IMR-90 (cell line): ENCODE measurements at regions not wholly inside any gene's neighbourhood (a gene's known extent, or its start where the extent isn't known, plus 50 kb on each side); places are given as distances from the start of the nearest gene placed in this dataset.

ENCODE experiments used
- ATAC-seq: fragments of 200-7000 bp; cut with Tn5 transposase; 2 replicates; pipeline ENCODE4 v1.9.1; 2020; ENCODE audit warnings: low read depth, mild to moderate bottlenecking, moderate library complexity
- BruUV-seq: library from RNA; stranded (reverse); fragments of 400-500 nt; replicated peaks from 2 replicates; lab custom pipeline; 2021; lab: Mats Ljungman, UMichigan
- CTCF ChIA-PET: fragments of 300-600 bp; formaldehyde crosslinking; extraction: SDS; loops from one replicate; lab custom pipeline; 2021; ENCODE audit warnings: antibody characterized with exemption; lab: Yijun Ruan, JAX
- POLR2A ChIA-PET: fragments of 300-600 bp; sonication (Branson Sonifier 250); formaldehyde crosslinking; loops from one replicate; lab custom pipeline; 2022; ENCODE audit warnings: antibody characterized with exemption; ENCODE audit not compliant: unreplicated experiment; lab: Charles Lee
- DNase-seq: peaks from one replicate; pipeline ENCODE4 v3.0.0; 2013
- H2AFZ ChIP-seq: replicated peaks from 2 replicates; pipeline ENCODE3; 2013; ENCODE audit warnings: low read length, mild to moderate bottlenecking; ENCODE audit not compliant: poor library complexity
- H2AK5ac ChIP-seq: 2 replicates; pipeline ENCODE4 v1.6.1; 2013; ENCODE audit warnings: low read depth, low read length, inconsistent platforms
- H2AK9ac ChIP-seq: replicated peaks from 2 replicates; pipeline ENCODE3; 2013; ENCODE audit warnings: mild to moderate bottlenecking, low read depth, low read length, moderate library complexity; ENCODE audit not compliant: poor library complexity
- H2BK120ac ChIP-seq: 2 replicates; pipeline ENCODE4 v1.6.1; 2013; ENCODE audit warnings: low read depth, low read length, inconsistent platforms
- H2BK15ac ChIP-seq: 3 replicates; pipeline ENCODE4 v1.6.1; 2013; ENCODE audit warnings: low read depth, low read length, inconsistent platforms
- H2BK20ac ChIP-seq: 2 replicates; pipeline ENCODE4 v1.6.1; 2013; ENCODE audit warnings: low read depth, mild to moderate bottlenecking, inconsistent platforms, low read length, moderate library complexity
- H2BK5ac ChIP-seq: 2 replicates; pipeline ENCODE4 v1.6.1; 2013; ENCODE audit warnings: mild to moderate bottlenecking, low read depth, low read length, inconsistent platforms; ENCODE audit not compliant: poor library complexity, severe bottlenecking
- H3K14ac ChIP-seq: replicated peaks from 2 replicates; pipeline ENCODE4 v1.6.1; 2013; ENCODE audit warnings: low read depth, low read length, inconsistent platforms
- H3K18ac ChIP-seq: 2 replicates; pipeline ENCODE4 v1.6.1; 2013; ENCODE audit warnings: low read depth, low read length, control low read depth
- H3K23ac ChIP-seq: 2 replicates; pipeline ENCODE4 v1.6.1; 2013; ENCODE audit warnings: low read depth, low read length, inconsistent platforms
- H3K27ac ChIP-seq: 2 replicates; pipeline ENCODE4 v1.5.1; 2013; ENCODE audit warnings: mild to moderate bottlenecking, control low read depth, low read length; ENCODE audit not compliant: insufficient read depth
- H3K27me3 ChIP-seq: 2 replicates; pipeline ENCODE4 v1.6.1; 2013; ENCODE audit warnings: low read length; ENCODE audit not compliant: control insufficient read depth, insufficient read depth
- H3K36me3 ChIP-seq: 2 replicates; pipeline ENCODE4 v1.6.1; 2013; ENCODE audit warnings: low read length, mixed read lengths; ENCODE audit not compliant: control insufficient read depth, insufficient read depth
- H3K4ac ChIP-seq: 2 replicates; pipeline ENCODE4 v1.6.1; 2013; ENCODE audit warnings: low read depth, low read length, inconsistent platforms
- H3K4me1 ChIP-seq: 2 replicates; pipeline ENCODE4 v1.6.1; 2013; ENCODE audit warnings: low read length, mixed read lengths; ENCODE audit not compliant: control insufficient read depth, insufficient read depth
- H3K4me2 ChIP-seq: 2 replicates; pipeline ENCODE4 v1.6.1; 2013; ENCODE audit warnings: low read depth, mild to moderate bottlenecking, control low read depth, low read length, moderate library complexity
- H3K4me3 ChIP-seq: 2 replicates; pipeline ENCODE4 v1.5.1; 2013; ENCODE audit warnings: low read depth, mild to moderate bottlenecking, control low read depth, low read length, moderate library complexity; ENCODE audit not compliant: insufficient read depth
- H3K56ac ChIP-seq: 2 replicates; pipeline ENCODE4 v1.6.1; 2013; ENCODE audit warnings: low read length, inconsistent platforms; ENCODE audit not compliant: insufficient read depth; ENCODE audit errors: extremely low read depth
- H3K79me1 ChIP-seq, 2 experiments: 2 replicates each; pipeline ENCODE4 v1.6.1; 2013; ENCODE audit warnings: low read length in 2 of 2, inconsistent platforms in 1 of 2, low read depth in 1 of 2
- H3K9ac ChIP-seq: 2 replicates; pipeline ENCODE4 v1.6.1; 2013; ENCODE audit warnings: low read depth, low read length, control low read depth
- H3K9me1 ChIP-seq: 2 replicates; pipeline ENCODE4 v1.6.1; 2013; ENCODE audit warnings: low read length, inconsistent platforms; ENCODE audit not compliant: insufficient read depth
- H3K9me3 ChIP-seq: 2 replicates; pipeline ENCODE4 v1.6.1; 2013; ENCODE audit warnings: low read length; ENCODE audit not compliant: control insufficient read depth, insufficient read depth
- H4K20me1 ChIP-seq: 2 replicates; pipeline ENCODE4 v1.6.1; 2013; ENCODE audit warnings: low read length, inconsistent platforms; ENCODE audit not compliant: insufficient read depth
- H4K5ac ChIP-seq: 2 replicates; pipeline ENCODE4 v1.6.1; 2013; ENCODE audit warnings: mild to moderate bottlenecking, low read depth, low read length, control low read depth
- H4K8ac ChIP-seq, 2 experiments: 2 replicates each; pipeline ENCODE4 v1.6.1; 2013; ENCODE audit warnings: low read depth in 2 of 2, low read length in 2 of 2, control low read depth in 1 of 2, inconsistent platforms in 1 of 2
- H4K91ac ChIP-seq: 2 replicates; pipeline ENCODE4 v1.6.1; 2013; ENCODE audit warnings: low read depth, low read length, inconsistent platforms; ENCODE audit not compliant: insufficient read depth
- FOS ChIP-seq: fragments of 150-350 bp; IDR thresholded peaks from 2 replicates; pipeline ENCODE4 v1.6.1; 2016; ENCODE audit warnings: low read depth, low read length
- MXI1 ChIP-seq: IDR thresholded peaks from 2 replicates; pipeline ENCODE4 v1.6.1; 2012; ENCODE audit warnings: low read depth, mild to moderate bottlenecking, low read length, moderate library complexity, borderline replicate concordance
- WGBS, 2 experiments: methylation state at CpG; one replicate each; pipeline versions ENCODE4 v1.1.5 to v1.1.7; 2013; ENCODE audit warnings: missing lambda C conversion rate in 2 of 2; ENCODE audit not compliant: insufficient read length in 1 of 2; ENCODE audit errors: extremely low coverage in 2 of 2; 5-methylcytosine and 5-hydroxymethylcytosine counted together
- dilution Hi-C: fragments of 300-500 bp; cut with HindIII; formaldehyde crosslinking; loops from one replicate; pipeline ENCODE4 v1.14.3; 2018; ENCODE audit warnings: low sequenced_read_pairs; ENCODE audit not compliant: unreplicated experiment
- in situ Hi-C: fragments of 300-500 bp; cut with MboI; formaldehyde crosslinking; loops from 3 replicates; pipeline ENCODE4 v1.14.3; 2019; ENCODE audit warnings: low sequenced_read_pairs, inconsistent platforms, mixed read lengths
- intact Hi-C: fragments of 100-400 bp; cut with micrococcal nuclease; formaldehyde crosslinking; loops from 2 replicates; pipeline ENCODE4 v1.10.0; 2022
- TF ChIP-seq, protein P1 (sequence below): fragments of 150-350 bp; IDR thresholded peaks from 2 replicates; pipeline ENCODE4 v1.6.1; 2016; ENCODE audit warnings: low read depth, mild to moderate bottlenecking, low read length, moderate library complexity, borderline replicate concordance

DNA sequence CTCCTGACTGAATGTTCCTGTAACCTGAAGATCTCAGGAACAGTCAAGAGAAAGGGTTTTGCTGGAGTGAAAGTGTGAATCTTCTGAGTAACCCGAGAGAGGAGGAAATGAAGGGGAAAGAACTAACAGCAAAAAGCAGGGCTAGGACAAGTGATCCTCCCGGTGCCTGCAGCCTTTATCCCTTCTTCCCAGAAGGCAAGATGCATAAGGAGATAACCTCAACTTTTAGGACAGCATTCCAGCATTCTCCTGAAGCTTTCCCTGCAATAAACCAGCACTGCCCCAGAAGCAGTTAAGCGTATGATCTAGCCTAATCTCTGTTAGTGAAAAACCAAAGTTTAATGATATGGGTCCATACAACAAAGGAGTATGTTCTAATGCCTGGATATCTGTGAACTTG, 298.8 kb downstream of the MEX3B start:
- Histone ChIP-seq H2AFZ (no peak overlapping the region), H3K14ac (no peak overlapping the region), H2BK15ac (no peak overlapping the region), H3K9me3 (no peaks in the 10 kb centered on the region), H2AK9ac (no peak overlapping the region), H3K4me1 (no peaks in the 10 kb centered on the region), H3K4ac (no peak overlapping the region), H3K56ac (no peak overlapping the region), H3K4me3 (no peak overlapping the region), H3K27me3 (no peaks in the 10 kb centered on the region), H2BK5ac (no peak overlapping the region), H4K91ac (no peak overlapping the region), H4K8ac (no peak overlapping the region), H3K9me1 (no peaks in the 10 kb centered on the region), H3K27ac (no peak overlapping the region), H3K23ac (no peak overlapping the region), H3K18ac (no peak overlapping the region), H3K79me1 (no peaks in the 10 kb centered on the region), H3K4me2 (no peak overlapping the region), H4K20me1 (no peaks in the 10 kb centered on the region), H2BK20ac (no peak overlapping the region), H2AK5ac (no peak overlapping the region), H4K5ac (no peak overlapping the region), H3K36me3 (no peaks in the 10 kb centered on the region), H2BK120ac (no peak overlapping the region), H3K9ac (no peak overlapping the region)
- in situ Hi-C loops, result no loop called here
- intact Hi-C loops, result no loop called here
- WGBS, 2 experiments, result no CpG with 5 or more reads among the region's 3 CpGs
- ATAC-seq (no peak), DNase-seq (no peak)
- TF ChIP-seq FOS (no peak), MXI1 (no peak)
- TF ChIP-seq, protein P1, sequence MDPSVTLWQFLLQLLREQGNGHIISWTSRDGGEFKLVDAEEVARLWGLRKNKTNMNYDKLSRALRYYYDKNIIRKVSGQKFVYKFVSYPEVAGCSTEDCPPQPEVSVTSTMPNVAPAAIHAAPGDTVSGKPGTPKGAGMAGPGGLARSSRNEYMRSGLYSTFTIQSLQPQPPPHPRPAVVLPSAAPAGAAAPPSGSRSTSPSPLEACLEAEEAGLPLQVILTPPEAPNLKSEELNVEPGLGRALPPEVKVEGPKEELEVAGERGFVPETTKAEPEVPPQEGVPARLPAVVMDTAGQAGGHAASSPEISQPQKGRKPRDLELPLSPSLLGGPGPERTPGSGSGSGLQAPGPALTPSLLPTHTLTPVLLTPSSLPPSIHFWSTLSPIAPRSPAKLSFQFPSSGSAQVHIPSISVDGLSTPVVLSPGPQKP, result no peak
- CTCF ChIA-PET, result no interaction called here
- dilution Hi-C loops, result no loop called here
- BruUV-seq, result no TSS peak
- POLR2A ChIA-PET, result no interaction called here
